ENCODE measurements at regions not wholly inside any gene's neighbourhood (a gene's known extent, or its start where the extent isn't known, plus 50 kb on each side); places are given as distances from the start of the nearest gene placed in this dataset.

DNA sequence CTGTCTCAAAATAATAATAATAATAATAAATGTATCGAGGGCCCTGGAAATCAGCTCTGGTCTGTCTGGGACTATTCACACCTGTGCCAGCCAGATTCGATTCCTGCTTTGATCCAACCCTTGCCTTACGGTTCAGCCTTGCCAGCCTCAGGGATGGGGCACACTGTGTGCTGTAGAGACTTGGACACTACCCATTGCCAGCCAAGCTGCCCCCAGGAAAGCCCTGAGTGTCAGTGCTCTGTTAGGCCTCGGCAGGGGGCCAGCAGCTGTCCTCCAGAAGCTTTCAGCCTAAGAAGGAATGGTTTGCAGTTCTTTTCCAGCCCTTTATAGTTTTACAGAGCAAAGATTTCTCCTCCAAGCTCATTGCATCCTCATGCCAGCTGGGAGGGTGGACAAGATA lies 96.2 kb upstream of the RUNX3 start:
- Mint-ChIP-seq H3K4me3 (no peak overlapping the region), H3K27ac (no peak overlapping the region), H3K9me3 (no peaks in the 10 kb centered on the region), H3K27me3 (ENCODE audit: low read depth) (no peaks in the 10 kb centered on the region), H3K36me3 (ENCODE audit: low read depth) (peaks cover 3% of the 10 kb centered on the region), H3K4me1 (ENCODE audit: low read depth) (peaks cover 85% of the 10 kb centered on the region)
- no peak for DNase-seq (ENCODE audit: low spot score)

DNA sequence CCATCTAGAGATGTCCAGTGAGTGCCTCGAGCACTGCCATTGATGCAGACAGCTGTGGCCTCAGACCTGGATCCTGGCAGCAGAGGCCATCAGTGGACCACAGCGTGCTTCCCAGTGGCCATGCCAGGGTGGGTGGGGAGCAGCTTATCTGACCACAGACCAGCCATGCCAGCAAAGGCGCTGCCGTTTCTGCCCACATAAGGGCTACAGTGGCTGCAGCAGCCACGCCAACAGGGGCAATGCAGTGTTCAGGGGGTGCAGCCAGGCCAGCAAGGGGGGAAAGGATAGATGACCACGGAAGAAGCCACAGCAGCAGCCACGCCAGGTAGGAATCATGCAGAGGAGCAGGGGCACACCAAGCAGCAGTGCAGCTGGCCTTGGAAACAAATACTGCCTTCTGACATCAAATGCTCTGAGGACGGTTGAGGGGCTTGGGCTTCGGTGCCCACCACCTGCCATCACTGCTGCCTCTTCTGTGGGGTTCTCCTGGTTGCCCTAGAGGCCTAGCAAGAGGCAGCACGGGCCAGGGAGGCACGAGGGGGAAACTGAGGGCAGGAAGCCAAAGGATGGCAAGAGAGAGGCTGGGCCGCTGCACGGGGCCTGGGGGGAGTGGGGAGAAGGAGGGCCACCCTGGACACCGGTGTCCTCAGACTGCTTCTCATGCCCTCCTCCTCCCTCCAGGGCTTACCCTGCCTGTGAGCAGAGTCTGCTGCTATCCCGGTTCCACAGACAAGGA lies 94.7 kb upstream of the RUNX3 start:
- no peaks in the 10 kb centered on the region for H3K9me3 Mint-ChIP-seq
- no peaks in the 10 kb centered on the region for H3K36me3 Mint-ChIP-seq (ENCODE audit: low read depth)
- no peaks in the 10 kb centered on the region for H3K27me3 Mint-ChIP-seq (ENCODE audit: low read depth)
- no peak overlapping the region for H3K27ac Mint-ChIP-seq
- peaks cover 84% of the 10 kb centered on the region for H3K4me1 Mint-ChIP-seq (ENCODE audit: low read depth)
- no peak overlapping the region for H3K4me3 Mint-ChIP-seq
- no peak for DNase-seq (ENCODE audit: low spot score)

DNA sequence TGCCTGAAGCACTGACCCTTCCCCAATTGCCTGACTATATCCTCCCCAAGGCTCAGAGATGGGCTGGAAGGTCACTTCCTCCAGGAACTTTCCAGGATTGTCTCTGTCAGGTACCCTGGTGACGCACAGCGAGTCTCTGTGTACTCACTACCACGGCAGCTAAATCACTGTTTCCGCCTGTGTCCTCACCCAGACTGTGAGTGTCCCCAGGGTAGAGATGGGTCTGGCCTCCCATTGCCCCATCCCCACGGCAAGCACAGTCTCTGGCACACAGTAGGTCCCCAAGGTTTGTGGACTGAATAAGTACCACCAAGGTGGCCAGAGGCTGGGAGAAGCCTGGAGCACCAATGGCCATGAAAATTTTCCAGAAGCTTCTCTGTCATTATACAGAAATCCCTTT lies 93.8 kb upstream of the RUNX3 start:
- Mint-ChIP-seq H3K9me3 (no peaks in the 10 kb centered on the region), H3K4me1 (ENCODE audit: low read depth) (peaks cover 82% of the 10 kb centered on the region), H3K4me3 (peak overlapping the region; percentile 83), H3K27me3 (ENCODE audit: low read depth) (no peaks in the 10 kb centered on the region), H3K36me3 (ENCODE audit: low read depth) (no peaks in the 10 kb centered on the region), H3K27ac (peak overlapping the region; percentile 92)
- DNase-seq (ENCODE audit: low spot score) = no peak

DNA sequence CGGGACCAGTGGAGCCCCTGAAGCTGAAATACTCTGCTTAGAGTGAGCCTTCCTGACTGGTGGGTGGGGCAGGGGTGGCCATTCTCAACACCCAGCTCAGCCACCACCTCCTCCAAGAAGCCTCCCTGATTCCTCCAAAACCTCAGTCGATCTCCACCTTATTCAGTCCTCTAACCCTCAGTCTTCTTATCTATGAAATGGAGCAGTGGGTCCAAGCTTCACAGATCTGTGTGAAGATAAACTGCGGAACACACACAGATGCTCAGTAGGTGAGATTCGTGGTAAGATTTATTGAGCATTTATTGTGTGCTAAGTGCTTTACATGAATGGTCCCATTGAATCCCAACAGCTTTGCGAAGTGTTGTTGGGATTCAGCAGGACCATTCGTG lies 93.1 kb upstream of the RUNX3 start:
- H3K9me3 Mint-ChIP-seq = no peaks in the 10 kb centered on the region
- H3K27me3 Mint-ChIP-seq (ENCODE audit: low read depth) = no peaks in the 10 kb centered on the region
- H3K4me3 Mint-ChIP-seq = peak overlapping the region; percentile 83
- peaks cover 78% of the 10 kb centered on the region for H3K4me1 Mint-ChIP-seq (ENCODE audit: low read depth)
- no peak for DNase-seq (ENCODE audit: low spot score)
- no peaks in the 10 kb centered on the region for H3K36me3 Mint-ChIP-seq (ENCODE audit: low read depth)
- H3K27ac Mint-ChIP-seq = peak overlapping the region; percentile 92

DNA sequence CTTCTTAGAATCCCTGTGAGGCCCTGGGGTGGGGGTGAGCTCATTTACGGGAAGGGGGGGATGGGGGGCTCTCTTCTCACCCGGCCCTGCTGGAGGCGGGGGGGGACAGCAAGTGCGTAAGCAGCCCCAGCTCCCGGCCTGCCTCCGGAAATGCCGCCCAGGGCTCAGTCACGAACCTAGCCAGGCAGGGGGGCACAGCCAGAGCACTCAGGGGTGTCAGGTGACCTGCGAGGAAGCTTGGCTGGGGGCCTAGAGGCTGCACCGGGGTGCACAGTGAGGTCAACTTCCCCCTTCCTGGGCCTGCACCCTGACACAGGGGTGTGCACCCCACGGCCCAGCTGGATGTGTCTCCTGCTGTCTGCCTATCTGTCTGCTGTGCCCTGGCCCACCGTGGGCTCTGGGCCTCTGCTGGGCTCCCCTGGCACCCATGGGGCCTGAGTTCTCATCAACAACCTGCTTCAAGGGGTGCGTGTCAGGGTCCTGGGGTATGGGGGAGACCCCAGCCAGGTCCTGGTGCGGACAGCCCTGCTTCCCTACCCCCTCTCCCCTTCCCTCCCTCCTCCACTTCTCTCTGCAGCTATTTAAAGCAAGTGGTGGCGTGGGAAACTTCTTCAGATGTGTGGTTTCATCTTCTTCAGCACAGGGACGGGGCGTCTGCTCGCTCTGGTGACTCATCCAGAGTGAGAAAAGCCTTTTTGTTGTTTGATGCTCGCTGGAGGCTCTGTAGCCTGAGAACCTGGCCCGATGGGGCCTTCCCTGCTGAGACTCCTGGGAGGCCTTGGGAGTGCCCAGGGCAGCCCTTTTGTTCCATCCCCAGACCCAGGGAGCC lies 92.5 kb upstream of the RUNX3 start:
- no peaks in the 10 kb centered on the region for H3K27me3 Mint-ChIP-seq (ENCODE audit: low read depth)
- H3K4me1 Mint-ChIP-seq (ENCODE audit: low read depth) = peaks cover 79% of the 10 kb centered on the region
- DNase-seq (ENCODE audit: low spot score) = peak; percentile 92
- H3K36me3 Mint-ChIP-seq (ENCODE audit: low read depth) = no peaks in the 10 kb centered on the region
- no peaks in the 10 kb centered on the region for H3K9me3 Mint-ChIP-seq
- H3K27ac Mint-ChIP-seq = peak overlapping the region; percentile 92
- H3K4me3 Mint-ChIP-seq = peak overlapping the region; percentile 83

DNA sequence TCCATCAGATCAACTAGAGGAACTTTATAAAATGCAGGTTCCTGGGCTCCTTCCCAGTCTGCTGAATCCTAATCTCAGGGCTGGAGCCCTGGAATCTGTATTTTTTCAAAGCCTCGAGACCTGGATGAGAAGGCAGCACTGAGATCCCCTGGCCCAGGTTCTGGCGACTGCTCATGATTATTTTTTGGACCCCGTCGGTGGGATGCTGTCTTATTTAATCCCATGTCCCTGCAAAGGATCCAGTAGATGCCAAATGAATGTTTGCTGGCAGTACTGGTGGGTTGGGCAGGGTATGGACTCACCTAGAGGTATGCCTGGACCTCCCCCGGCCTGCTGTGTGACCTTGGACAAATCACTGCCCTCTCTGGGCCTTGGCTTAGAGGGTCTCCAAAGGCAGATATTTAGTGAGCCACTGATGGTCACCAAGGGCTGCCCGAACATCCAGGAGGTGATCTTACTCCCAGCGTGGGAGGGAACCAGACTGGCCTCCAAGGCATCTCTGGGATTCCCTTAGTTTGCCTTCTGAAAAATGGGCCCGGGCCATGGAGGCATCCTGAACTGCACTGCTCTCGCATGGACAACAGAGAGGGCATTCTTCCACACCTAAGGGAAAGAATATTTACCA lies 91.6 kb upstream of the RUNX3 start:
- Mint-ChIP-seq H3K4me1 (ENCODE audit: low read depth) (peaks cover 77% of the 10 kb centered on the region), H3K27ac (peak overlapping the region; percentile 84), H3K9me3 (no peaks in the 10 kb centered on the region), H3K4me3 (peak overlapping the region; percentile 15), H3K27me3 (ENCODE audit: low read depth) (no peaks in the 10 kb centered on the region), H3K36me3 (ENCODE audit: low read depth) (no peaks in the 10 kb centered on the region)
- DNase-seq (ENCODE audit: low spot score) = no peak

DNA sequence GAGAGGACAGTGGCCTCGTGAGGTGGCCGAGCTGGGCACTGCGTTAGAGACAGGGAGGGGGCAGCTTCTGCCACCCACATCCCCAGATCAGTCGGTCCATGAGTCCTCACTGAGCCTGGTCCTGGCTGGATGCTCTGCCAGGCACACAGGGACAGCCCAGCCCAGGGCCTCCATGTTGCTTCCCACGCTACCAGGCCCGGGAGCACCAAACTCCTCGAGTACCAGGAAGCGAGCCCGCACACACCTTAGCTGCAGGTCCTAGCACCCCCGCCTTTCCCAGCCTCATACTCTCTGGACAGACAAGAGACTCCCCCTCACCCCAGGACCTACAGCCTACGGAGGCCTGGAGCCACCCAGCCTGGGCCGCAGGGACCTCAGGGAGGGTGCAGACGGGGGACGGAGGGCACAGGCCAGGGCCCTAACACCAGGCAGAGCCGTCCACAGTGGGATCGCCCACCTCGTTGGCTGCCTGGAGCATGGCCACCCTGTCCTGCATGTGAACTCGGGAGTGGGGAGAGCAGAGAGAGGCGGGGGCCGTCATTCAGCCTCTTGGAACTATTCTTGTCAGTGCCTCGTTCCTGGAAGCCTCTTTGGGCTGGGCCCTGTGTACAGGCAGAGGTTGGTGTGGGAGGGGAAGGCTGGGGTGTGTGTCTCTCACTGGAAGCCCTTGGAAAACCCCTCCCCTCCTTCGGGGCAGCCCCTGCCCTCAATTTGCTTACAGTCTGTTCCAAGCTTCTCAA lies 90.9 kb upstream of the RUNX3 start:
- Mint-ChIP-seq H3K9me3 (no peaks in the 10 kb centered on the region), H3K27ac (peak overlapping the region; percentile 84), H3K4me1 (ENCODE audit: low read depth) (peaks cover 72% of the 10 kb centered on the region), H3K27me3 (ENCODE audit: low read depth) (no peaks in the 10 kb centered on the region), H3K4me3 (peak overlapping the region; percentile 15), H3K36me3 (ENCODE audit: low read depth) (no peaks in the 10 kb centered on the region)
- DNase-seq (ENCODE audit: low spot score) = no peak

DNA sequence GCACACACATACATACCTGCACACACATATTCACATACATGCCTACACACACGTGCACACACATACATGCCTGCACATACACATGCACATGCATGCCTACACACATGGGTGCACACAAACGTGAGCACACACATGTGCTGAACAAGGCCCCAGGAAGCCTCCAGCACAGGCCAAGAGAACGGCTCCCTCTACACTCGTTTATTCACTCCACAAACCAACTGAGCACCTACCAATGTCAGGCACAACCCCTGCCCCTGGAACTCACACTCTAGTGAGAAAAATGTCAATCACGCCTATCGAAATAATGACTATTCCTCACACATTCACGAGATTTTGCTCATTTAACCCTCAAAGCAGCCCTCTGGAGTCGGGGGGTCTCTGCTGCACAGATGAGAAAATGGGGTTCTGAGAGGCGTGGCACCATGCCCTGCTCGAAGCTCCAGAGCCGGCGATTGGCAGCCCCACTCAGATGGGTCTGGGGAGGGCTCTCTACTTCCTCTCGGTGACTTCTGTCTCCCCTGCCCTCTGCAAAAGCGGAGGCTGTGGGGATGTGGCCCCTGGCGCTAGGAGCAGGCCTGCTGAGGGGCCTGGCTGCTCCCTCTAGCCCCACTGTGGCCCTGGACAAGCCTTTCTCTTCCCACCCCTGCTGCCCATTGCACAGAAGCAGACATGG lies 90.2 kb upstream of the RUNX3 start:
- Mint-ChIP-seq H3K27ac (peak overlapping the region; percentile 84), H3K36me3 (ENCODE audit: low read depth) (no peaks in the 10 kb centered on the region), H3K9me3 (no peaks in the 10 kb centered on the region), H3K27me3 (ENCODE audit: low read depth) (no peaks in the 10 kb centered on the region), H3K4me3 (no peak overlapping the region), H3K4me1 (ENCODE audit: low read depth) (peaks cover 65% of the 10 kb centered on the region)
- DNase-seq (ENCODE audit: low spot score) = no peak

DNA sequence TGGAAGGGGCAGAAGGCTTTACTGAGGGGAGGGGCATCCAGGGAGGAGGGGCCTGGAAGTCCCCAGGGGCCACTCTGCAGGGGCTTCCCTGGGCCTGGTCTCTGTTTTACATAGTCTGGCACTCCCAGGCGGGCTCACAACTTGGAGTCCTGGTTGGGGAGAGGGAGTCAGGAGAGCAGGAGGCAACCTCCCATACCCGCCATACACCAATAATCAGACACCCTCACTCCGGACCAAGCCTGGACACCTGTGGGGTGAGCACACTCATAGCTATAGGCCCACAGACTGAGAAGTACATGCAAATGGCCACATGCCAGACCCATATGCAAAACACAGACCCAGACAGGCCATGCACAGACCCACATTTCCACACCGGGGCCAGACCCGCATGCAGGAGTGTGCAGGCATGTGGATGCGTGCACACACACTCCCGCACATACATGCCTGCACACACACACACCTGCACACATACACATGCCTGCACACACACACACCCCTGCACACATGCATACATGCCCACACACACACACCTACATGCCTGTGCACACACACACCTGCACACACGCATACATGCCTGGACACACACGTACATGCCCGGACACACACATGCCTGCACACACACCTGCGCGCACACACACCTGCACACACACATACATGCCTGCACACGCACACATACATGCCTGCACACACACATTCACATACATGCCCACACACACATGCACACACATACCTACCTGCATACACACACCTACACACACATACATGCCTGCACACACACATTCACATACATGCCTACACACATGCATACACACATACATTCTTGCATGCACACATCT lies 89.5 kb upstream of the RUNX3 start:
- H3K4me1 Mint-ChIP-seq (ENCODE audit: low read depth) = peaks cover 61% of the 10 kb centered on the region
- H3K4me3 Mint-ChIP-seq = no peak overlapping the region
- no peak for DNase-seq (ENCODE audit: low spot score)
- H3K27me3 Mint-ChIP-seq (ENCODE audit: low read depth) = no peaks in the 10 kb centered on the region
- no peaks in the 10 kb centered on the region for H3K9me3 Mint-ChIP-seq
- H3K27ac Mint-ChIP-seq = peak overlapping the region; percentile 32
- H3K36me3 Mint-ChIP-seq (ENCODE audit: low read depth) = no peaks in the 10 kb centered on the region

DNA sequence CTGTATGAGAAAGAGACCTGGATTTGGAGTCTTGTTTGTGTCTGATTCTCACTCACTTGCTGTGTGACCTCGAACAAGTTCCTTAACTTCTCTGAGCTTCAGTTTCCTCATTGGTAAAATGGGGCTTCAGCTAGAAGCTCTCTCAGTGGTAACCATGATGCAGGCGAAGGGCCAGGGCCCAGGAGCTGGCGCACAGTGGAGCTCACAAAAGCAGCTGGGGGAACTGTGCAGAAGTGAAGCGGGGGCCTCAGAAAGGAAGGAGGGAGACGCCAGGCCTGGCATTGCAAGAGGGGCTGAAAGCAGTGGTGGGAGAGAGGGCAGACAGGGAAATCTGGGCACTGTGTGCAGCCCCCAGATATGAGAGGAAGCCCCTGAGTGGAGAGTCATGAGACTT lies 88.9 kb upstream of the RUNX3 start:
- Mint-ChIP-seq H3K27ac (peak overlapping the region; percentile 54), H3K36me3 (ENCODE audit: low read depth) (no peaks in the 10 kb centered on the region), H3K4me3 (no peak overlapping the region), H3K27me3 (ENCODE audit: low read depth) (no peaks in the 10 kb centered on the region), H3K4me1 (ENCODE audit: low read depth) (peaks cover 55% of the 10 kb centered on the region), H3K9me3 (no peaks in the 10 kb centered on the region)
- DNase-seq (ENCODE audit: low spot score) = no peak

DNA sequence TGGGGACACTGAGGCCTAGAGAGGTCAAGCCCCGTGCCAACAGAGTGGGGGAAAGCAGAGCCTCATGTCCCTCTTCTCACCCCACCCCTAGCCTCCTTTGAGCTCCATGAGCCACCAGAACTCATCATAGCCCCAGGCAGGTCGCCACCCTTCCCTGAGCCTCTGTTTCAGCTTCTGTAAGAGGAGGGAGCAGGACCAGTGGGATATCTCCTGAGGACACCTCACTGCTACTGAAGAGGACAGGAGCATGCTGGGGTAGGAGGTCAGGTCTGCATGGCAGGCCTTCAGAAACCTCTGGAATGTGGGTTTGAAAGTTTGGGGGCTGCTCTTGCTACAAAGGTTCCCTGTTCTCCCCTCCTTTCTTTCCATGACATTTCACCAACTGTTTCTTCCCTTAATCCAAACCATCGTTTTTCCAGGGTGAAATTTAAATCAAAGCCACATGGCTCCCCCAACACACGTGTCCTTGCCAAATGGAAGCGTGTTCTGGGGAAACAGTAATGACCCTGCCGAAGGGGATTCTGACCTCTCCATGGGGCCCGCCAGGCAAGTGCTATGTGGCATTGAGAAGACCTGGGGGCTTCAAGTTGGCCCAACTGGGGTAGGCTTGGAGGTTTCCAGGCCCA lies 88.1 kb upstream of the RUNX3 start:
- H3K36me3 Mint-ChIP-seq (ENCODE audit: low read depth) = no peaks in the 10 kb centered on the region
- no peak overlapping the region for H3K4me3 Mint-ChIP-seq
- no peak for DNase-seq (ENCODE audit: low spot score)
- H3K27ac Mint-ChIP-seq = peak overlapping the region; percentile 70
- H3K4me1 Mint-ChIP-seq (ENCODE audit: low read depth) = peaks cover 47% of the 10 kb centered on the region
- no peaks in the 10 kb centered on the region for H3K9me3 Mint-ChIP-seq
- no peaks in the 10 kb centered on the region for H3K27me3 Mint-ChIP-seq (ENCODE audit: low read depth)

DNA sequence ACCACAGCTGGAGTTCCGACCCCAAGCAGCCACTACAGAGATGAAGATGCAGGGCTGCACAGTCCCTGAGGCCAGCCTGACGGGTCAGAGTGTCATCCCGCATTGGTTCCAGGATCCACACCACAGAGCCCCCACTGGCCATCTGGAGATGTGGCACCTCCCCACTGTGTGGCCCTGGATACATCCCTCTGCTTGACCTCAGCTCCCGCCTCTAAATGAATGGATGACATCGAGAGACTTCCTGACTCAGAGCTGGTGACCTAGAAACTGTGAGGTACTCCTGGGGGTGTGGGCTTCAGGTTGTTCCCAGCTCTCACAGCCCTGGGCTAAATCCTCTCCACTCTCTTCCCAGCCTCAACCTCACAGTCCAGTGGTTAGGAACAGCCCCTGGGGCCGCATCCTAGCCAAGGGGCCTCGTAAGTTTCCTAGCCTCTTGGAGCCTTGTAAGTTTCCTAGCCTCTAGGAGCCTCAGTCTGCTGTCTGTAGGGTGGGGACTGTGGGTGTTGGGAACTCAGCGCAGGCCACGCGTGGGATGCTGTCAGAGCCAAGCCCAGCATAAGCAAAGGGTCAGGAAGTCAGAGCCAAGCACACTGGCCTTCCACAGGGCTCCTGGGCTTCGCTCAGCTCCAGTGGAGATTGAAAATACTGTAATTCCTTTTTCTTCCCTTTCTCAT lies 87.5 kb upstream of the RUNX3 start:
- Mint-ChIP-seq H3K36me3 (ENCODE audit: low read depth) (no peaks in the 10 kb centered on the region), H3K27me3 (ENCODE audit: low read depth) (no peaks in the 10 kb centered on the region), H3K27ac (peak overlapping the region; percentile 70), H3K4me1 (ENCODE audit: low read depth) (peaks cover 44% of the 10 kb centered on the region), H3K9me3 (no peaks in the 10 kb centered on the region), H3K4me3 (no peak overlapping the region)
- no peak for DNase-seq (ENCODE audit: low spot score)

Measured in T-helper 2 cell treated with Interferon-gamma antibody and Interleukin-4, amounts not matched to agents 5 μg/mL and 100 μg/mL, for 36 hours (primary cell).